OCI-M2 (cell line): ENCODE measurements at regions not wholly inside any gene's neighbourhood (a gene's known extent, or its start where the extent isn't known, plus 50 kb on each side); places are given as distances from the start of the nearest gene placed in this dataset.
"Not testable (repeated sequence)": the region's sequence is repeated elsewhere in the genome, so short reads cannot be mapped to it uniquely, and the experiment has no call there.

Source experiments
- DNase-seq: peaks from one replicate; lab custom pipeline; 2025; ENCODE audit not compliant: unreplicated experiment; lab: John Stamatoyannopoulos, UW

DNA sequence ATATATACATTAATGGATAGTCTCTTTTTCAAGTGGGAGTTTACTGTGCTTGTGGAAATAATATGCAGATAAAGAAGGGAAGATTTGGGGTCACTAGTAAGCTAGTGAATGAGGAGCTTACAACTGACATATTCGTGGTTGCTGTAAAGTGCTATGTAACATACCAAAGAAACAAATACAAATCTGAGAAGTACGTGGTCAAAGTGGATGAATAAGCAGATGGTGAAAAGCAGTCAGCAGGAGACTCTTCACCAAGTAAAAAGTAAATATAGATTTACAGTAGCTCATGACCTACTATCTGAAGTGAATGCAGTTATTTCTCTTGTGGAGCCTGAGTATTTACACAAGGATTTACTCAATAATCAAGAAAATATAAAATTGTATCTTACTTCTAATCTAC is 136.6 kb upstream of the ELAC2 start:
- no peak for DNase-seq

DNA sequence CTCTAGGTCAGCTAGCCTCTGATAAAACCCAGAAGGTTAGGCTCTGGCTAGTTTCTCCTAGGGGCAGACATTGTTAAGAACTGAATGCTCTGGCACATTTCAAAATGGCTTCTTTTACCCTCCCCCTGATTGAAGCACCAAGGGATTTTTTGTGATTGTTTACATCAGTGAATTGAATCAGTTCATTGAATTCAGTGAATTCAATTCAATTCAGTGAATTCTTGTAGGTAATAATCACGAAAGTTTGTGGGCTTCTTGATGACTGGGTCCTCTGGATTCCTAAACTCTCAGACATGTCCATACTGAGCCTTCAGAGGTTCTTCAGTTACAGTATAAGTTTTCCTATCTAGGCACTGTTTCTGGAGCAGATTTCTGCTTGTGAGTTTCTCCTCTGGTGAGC is 135.2 kb upstream of the ELAC2 start:
- DNase-seq = no peak

DNA sequence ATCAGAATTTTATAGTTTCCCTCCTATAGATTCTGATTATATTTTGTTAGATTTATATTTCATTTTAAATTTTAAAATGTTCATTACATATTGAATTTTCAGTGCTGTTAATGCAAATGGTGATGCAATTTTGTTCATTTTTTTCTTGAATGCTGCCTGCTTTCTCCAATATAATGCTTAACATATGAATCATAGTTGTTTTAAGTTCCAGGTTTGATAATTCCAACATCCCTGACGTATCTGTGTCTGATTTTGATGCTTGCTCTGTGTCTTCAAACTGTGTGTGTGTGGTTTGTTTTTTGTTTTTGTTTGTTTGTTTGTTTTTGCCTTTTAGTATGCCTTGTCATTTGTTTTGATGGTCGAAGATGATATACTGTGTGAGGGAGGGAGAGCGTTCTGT is 134.7 kb upstream of the ELAC2 start:
- DNase-seq = no peak

DNA sequence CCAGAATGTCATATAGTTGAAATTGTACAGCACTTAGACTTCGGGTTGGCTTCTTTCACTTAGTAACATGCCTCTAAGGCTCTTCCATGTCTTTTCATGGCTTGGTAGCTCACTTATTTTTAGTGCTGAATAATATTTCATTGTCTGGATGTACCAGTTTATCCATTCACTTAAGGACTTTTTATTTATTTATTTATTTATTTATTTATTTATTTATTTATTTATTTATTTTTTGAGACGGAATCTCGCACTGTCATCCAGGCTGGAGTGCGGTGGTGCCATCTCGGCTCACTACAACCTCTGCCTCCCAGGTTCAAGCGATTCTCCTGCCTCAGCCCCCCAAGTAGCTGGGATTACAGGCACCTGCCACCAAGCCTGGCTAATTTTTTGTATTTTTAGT is 132.9 kb upstream of the ELAC2 start:
- not testable (repeated sequence) for DNase-seq

DNA sequence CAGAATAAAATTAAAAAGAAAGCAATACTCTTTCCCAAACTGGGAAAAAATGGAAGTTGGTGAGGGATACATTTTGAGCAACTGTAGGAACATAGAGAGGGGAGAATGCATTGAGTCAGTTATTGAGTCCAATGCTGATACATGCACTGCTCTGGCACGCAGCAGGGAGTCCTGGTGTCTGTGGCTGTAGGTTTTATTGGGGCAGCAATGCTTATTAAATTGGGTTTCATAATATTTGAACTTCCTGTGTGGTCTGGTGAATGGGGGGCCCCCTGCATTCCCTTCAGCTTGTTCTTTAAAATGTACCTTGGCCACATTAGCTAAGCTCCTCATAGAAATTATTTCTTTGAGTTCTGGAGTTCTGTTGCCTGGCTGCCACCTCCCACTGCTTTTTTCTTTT is 125.2 kb upstream of the ELAC2 start:
- DNase-seq = no peak

DNA sequence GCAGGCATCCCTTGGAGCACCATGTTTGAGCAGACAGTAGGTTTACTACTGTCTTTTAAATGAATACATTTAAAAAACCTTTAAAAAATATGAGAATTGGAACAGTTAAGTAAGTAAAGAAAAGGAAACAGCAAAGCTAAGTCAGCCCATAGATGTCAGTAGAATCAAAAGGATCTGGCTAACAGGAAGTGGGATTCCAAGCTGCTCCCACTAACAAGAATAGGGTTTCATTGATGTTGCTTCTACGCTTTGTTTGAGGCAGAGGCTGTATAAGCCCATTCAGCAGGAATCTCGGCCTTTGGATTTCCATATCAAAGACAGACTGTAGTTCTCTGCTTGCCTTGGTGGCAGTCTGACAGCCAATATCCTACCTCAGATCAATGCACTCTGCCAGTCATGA is 122.9 kb upstream of the ELAC2 start:
- DNase-seq = no peak

DNA sequence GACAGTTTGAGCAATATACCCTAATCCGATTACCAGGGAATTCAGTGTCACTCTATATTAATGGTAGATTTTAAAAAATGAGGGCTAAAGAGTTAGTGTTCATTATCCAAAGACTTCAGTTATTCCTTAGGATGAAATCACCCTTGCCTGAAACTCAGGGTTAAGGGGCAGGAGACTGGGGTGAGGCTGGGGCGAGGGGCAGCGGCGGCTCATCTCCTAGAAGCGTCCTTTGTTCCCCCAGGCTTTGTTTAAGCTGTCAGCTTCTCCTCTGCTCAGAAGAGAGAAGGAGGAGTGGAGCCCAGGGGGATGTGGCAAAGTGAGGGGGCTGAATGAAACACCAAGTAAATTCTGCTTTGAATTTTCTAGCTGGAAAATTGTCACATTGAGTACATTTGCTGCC is 117.7 kb upstream of the ELAC2 start:
- DNase-seq = no peak

DNA sequence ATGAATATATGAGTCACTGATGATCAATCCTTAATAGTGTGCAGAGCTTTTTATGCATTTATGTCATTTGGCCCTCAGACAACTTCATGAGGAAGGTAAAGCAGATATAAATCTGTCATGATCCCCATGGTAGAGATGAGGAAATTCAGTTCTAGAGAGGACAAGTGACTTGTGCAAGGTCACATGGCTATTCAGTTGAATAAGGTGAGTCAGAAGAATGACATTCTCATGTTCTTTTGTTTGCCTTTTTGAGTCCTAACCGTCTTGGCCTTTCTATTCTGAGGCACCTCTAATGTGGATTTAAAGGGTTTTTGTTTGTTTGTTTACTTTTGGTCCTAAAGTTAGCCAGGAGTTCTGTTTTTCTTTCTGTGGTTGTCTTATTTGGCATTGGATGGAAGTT is 116.2 kb upstream of the ELAC2 start:
- no peak for DNase-seq

DNA sequence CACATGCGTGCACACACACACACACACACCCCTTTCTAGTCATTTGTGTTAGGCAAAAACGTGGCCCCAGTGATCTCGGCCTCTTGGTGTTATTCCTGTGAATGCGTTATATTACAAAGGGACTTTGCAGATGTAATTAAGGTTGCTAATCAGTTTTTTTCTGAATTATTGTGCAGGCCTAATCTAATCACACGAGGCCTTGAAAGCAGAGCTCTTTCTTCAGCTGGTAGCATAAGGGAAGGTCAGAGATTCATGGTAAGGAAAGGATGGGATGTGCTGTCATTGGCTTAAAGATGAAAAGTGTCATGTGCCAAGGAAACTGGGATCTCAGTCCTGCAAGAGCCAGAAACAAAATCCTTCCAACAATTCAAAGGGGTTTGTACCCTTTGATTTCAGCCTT is 113.4 kb upstream of the ELAC2 start:
- DNase-seq = no peak

DNA sequence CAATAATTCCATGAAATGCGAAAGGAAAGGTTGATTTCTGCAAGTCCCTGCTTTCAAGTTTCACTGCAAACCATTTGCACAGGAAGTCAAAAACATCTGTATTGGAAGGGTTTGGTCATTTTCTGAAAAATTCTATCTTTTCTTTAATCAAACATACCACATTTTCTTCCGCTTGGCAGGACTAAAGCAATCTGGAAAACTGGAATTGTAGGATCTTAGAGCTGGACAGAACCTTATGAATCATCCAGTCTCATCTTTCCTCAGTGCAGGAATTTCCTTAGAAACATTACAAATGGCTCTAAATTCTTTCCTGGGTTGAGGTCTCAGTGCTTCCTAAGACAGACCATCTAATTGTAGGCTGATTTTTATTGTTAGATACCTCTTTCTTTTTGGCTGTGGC is 111.5 kb upstream of the ELAC2 start:
- no peak for DNase-seq

DNA sequence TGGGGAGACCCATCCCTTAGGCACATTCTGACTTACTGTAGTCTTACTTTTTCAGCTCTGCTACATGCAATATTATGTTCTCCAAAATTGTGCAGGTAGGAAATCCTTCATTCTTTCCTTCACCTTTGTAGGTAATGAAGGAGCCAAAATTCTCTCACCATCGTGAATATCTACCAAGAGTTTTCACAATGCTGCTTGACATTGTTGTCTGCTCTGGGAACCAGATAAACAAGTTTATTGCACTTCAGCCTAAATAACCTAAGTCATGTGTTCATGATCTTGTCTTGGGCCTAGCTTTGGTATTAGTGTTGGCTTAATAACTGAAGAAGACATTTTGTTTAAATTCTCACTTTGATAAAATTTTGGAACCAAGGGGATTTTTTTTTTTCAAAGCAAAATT is 110.8 kb upstream of the ELAC2 start:
- no peak for DNase-seq

DNA sequence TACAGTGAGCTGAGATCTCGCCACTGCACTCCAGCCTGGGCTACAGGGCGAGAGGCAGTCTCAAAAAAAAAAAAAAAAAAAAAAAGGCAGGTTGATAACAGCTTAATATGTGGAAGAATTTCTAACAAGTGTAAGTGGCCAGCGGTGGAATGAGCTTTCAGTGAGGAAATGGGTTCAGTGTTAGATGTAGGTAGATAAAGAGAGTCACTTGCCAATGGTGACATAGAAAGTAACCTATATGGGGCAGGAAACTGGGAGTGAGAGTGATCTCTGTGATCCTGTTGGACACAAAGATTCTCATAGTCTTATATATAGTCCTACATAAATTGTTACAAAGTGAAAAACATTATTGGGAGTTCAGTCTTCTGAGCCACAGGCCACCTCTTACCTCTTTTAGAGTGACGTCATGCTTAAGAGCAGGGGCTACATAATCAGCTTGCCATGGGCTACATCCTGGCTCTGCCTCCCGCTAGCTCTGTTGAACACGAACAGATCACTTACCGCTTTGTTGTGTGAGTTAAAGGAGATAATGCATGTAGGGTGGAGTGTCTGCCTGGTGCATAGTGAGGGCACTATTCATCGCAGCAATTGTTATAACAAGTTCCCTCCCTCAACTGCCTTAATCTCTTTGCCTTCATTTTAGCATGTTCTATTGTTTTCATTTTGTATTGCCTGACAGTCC is 110.2 kb upstream of the ELAC2 start:
- DNase-seq = no peak

DNA sequence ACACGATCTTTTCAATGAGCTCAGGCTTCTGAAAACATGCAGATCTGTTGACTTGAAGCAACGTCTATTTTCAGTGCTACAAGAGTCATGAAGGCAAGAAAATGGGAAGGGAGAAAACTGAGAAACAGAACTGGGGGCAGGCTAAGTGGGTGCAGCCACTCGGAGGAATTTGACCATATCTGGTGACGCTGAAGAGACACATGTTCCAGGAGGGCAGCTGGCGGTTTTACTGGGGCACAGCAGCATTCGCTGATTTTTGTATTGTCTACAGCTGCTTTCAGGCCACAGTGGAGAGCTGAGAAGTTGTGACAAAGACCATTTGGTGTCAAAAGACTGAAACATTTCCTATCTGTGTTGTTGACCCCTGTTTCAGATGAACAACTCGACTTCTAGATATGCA is 103.0 kb upstream of the ELAC2 start:
- DNase-seq = no peak

DNA sequence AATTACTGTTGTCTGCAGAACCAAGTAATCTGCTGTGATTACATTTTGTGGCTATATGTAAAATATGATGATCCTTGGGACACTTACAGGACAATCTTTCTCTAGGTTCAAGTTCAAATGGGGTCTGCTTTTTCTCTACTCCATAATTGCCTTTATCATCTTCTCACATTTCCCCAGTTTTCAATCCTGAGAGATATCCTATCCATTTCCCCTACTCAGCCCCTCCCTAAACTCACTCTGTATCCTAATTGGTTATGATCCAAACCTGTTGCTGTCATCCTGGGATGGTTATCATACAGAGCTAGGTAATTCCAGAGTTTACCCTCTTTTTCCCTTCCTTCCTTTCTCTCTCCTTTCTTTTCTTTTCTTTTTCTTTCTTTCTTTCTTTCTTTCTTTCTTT is 100.5 kb upstream of the ELAC2 start:
- DNase-seq = no peak

DNA sequence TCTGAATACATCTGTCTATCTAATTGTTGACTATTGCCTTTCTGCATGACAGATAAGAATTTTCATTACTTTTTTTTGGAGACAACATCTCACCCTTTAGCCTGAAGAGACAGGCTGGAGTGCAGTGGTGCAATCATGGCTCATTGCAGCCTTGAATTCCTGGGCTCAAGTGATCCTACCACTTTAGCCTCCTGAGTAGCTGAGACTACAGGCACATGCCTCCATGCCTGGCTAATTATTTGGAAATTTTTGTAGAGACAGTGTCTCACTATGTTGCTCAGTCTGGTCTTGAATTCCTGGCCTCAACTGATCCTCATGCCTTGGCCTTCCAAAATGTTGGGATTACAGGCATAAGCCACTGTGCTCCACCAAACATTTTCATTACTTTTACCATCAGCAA is 99.8 kb upstream of the ELAC2 start:
- DNase-seq = no peak

DNA sequence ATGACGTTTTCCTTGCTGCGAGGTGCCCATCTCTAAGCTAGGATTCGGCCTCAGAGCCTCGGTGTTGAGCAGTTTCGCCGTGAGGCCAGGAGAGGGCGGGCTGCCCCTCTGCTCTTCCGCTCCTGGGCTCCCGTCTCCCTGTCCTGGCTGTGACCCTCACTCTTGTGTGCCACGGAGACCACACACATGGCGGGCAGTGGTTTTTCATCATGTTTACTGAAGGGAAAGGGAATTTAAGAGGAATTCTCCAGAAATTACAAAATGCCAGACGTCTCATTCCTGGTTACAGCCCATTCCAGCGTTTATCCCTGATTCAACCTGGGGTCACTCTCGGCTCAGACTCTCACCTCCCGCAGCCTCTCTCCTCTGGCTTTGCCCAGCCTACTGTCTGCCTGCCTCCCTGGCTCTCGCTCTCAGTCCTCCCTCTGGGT is 96.8 kb upstream of the ELAC2 start:
- DNase-seq = peak; percentile 13

DNA sequence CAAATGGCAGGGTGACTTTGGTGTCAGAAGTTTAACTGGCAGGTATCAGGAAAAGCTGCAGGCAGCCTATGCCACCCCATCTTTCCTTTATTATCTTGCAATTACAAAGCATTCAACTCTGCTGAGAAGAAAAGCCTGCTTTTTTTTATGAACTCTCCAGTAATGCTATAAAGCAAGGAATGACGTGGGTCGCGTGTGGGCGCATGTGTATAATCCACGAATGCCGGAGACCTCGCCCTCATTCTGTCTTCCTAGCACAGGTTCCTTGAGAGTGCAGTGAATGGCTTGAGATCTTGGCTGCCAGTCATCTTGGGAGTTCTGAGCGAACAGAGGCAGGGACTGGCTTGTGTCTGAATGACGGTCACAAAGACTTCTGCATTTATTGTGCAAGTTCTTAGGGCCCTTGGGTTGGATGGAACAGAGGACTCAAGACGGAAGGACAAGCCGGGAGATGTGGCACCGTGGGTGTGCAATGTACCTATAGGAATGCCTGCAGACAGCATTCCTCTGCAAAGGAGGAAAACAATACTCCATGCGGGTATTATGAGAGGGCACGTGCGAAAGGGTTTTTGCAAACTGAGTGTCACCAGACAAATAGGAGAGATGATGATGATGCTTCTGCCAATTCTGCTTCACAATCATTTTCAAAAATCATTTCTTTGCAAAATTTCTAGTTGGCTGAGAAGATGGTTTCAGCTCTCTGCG is 96.1 kb upstream of the ELAC2 start:
- DNase-seq = no peak

DNA sequence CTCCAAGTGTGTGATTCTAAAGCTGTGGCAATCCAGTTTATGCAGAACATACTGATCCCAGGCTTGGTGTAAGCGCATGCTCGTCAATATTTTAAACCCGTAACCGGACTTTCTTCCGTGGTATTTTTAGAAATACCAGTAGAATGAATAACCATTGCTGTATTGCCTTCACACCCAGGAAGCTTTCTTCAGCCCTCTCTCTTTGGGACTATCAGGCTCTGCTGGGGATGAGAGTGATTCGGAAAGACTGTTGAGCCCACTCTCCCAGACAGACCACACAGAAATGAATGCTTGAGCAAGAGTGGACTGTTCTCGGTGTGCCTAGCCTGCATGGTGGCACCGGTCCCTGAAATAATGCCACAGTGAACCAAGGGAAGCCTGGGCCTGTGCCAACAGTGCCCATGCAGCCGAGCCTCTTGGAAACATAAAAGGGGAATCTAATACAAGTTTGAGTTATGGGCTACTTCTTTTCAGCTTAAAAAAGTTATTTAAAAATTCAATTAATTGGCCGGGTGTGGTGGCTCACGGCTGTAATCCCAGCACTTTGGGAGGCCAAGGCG is 89.9 kb upstream of the ELAC2 start:
- no peak for DNase-seq

DNA sequence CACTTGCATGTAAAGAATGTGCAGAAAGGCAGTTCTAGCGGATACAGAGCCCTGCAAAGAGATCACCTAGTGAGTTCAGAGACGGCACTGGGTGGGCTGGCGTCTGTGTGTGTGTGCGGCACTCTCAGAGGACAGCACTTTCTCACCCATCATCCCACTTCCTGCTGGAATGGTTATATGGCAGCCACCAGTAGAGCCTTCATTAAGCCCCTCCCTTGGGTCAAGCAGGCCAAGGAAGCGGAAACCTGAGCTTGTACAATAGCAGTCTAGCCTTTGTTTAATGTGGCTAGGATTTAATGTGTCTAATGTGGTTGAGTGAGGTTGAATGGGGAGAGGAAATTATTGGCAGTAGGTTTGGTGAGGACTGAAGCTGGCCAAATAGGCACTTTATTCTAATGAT is 88.3 kb upstream of the ELAC2 start:
- DNase-seq = no peak

DNA sequence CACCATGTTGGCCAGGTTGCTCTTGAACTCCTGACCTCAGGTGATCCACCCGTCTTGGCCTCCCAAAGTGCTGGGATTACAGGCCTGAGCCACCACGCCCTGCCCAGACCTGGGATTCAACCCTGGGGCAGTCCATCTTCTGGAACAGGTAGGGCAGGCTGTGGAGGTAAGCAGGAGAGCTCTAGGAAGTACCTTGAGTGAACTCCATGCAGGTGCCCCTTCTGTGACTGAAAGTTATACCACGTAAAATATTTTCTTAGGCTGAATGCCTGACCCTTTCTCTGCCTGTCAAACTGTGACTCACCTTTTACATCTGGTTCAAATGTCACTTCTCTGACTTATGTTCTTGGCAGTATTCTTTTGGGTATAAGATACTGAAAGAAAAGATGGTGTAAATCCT is 86.7 kb upstream of the ELAC2 start:
- no peak for DNase-seq

DNA sequence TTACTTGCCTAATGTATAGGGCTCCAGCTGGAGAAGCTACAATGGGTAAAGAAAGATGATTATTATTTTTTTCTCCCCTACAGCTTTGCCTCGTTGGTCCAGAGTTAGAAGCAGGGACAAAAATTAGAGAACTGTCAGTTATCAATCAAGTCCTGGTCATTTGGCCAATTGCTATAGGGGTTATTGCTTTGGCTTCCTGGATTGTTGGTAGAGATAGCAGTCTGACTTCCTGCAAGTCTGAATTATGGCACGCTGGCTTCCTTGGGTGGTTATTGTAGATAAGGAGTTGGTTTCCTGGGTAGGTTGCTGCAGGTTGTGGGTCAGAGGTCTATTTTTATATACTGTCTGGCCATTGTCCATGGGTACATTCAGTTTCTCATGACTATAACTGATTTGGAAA is 84.7 kb upstream of the ELAC2 start:
- no peak for DNase-seq

DNA sequence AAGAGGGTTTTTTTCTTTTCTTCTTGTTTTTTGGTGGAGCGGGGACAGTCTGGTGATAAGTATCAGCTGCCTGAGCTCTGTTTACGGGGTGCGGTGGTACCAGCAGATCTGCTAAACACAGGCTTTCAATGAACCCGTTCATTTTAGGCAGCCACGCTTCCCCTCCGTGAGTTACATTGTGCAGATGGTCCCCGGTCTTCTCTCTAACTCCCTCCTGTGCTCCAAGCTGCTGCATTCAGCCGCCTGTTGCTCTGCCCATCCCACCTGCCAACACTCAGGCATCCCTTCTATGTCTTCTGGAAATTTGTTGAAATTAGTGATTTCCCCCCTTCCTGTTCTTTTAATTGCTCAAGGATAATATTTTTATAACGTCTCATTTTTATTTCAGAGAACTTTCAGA is 82.1 kb upstream of the ELAC2 start:
- DNase-seq = no peak
